ENCODE measurements at regions not wholly inside any gene's neighbourhood (a gene's known extent, or its start where the extent isn't known, plus 50 kb on each side); places are given as distances from the start of the nearest gene placed in this dataset.
"Not testable (repeated sequence)": the region's sequence is repeated elsewhere in the genome, so short reads cannot be mapped to it uniquely, and the experiment has no call there.

GRCh38 chr14:53252141-53252540 is 99.0 kb upstream of the DDHD1 start:
- DNase-seq (ENCODE audit: low spot score) = no peak
- no peak for TF ChIP-seq CTCF (IDR thresholded peaks at IDR 0.05; ENCODE audit: extremely low read depth, missing control alignments)

DNA sequence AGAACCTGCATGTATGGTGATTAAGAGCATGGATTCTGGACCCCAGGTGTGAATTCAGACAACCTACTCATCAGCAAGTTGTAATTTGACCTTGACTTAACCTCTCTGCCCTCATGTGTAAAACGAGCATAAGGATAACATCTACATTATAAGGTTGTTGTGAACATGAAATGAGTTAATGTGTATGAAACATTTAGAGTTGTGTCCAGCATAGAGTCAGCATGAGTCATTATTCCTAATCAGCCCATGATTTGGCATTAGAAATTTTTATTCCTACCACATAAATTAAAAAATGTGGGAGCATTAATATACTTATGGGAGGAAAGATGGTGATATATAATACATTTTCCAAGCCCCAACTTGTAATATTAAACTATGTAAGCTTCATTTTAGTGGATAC is 95.9 kb upstream of the DDHD1 start:
- no peak for DNase-seq (ENCODE audit: low spot score)
- no peak for TF ChIP-seq CTCF (IDR thresholded peaks at IDR 0.05; ENCODE audit: extremely low read depth, missing control alignments)

- no peak for DNase-seq (ENCODE audit: low spot score)
- TF ChIP-seq CTCF (IDR thresholded peaks at IDR 0.05; ENCODE audit: extremely low read depth, missing control alignments) = no peak
These were observed 94.7 kb upstream of the DDHD1 start for GRCh38 chr14:53247596-53248370.

DNA sequence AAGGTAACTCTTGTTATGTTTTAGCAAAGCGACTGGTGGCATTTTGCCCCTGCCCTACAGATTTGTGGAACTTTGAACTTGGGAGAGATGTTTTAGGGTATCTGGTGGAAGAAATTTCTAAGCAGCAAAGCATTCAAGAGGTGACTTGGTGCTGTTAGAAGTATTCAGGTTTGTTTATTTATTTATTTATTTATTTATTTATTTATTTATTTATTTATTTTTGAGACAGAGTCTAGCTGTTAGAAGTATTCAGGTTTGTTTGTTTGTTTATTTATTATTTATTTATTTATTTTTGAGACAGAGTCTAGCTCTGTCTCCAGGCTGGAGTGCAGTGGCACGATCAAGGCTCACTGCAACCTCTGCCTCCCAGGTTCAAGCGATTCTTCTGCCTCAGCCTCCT is 89.8 kb upstream of the DDHD1 start:
- not testable (repeated sequence) for DNase-seq (ENCODE audit: low spot score)

DNA sequence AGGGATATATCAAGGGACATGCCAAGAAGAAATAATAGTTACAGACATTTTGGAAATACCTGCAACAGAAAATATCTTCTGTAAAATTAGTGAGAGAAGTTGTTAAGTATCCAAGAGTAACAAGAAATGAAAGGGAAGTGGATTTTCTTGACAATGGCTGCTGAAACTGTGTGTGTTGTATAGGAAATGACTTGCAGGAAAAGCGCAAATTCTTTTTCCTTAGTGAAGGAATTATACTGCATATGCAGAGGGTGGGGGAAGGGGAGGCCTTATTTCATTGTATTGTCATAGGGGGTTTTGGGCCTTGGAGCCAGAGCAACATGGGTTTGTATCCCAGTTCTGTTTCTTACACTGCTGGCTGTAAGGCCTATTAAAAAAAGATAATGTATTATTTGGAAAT is 84.4 kb upstream of the DDHD1 start:
- DNase-seq (ENCODE audit: low spot score) = no peak
- TF ChIP-seq CTCF (IDR thresholded peaks at IDR 0.05; ENCODE audit: extremely low read depth, missing control alignments) = no peak

- TF ChIP-seq CTCF (IDR thresholded peaks at IDR 0.05; ENCODE audit: extremely low read depth, missing control alignments) = no peak
- DNase-seq (ENCODE audit: low spot score) = no peak
These were observed 83.6 kb upstream of the DDHD1 start for GRCh38 chr14:53236708-53237107.

DNA sequence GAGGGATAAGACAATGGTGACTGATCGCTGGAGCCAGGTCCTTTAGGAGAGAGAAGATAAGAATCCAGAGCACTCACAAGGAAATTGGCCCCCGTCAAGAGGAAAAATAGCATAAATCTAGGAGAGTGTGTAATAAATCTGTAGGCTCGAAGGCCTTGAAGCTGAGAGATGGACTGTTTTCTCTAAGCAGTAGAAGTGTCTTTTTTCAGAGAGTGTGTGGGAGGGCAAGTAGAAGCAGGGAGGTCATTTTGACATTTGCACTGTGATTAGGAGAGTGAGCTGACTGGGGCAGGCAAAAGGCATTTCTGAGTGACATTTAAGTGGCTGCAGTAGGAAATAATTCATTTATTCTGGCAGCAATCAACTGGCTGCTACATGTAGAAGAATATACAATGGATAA is 78.0 kb upstream of the DDHD1 start:
- no peak for TF ChIP-seq CTCF (IDR thresholded peaks at IDR 0.05; ENCODE audit: extremely low read depth, missing control alignments)
- no peak for DNase-seq (ENCODE audit: low spot score)

- DNase-seq (ENCODE audit: low spot score) = no peak
- TF ChIP-seq CTCF (IDR thresholded peaks at IDR 0.05; ENCODE audit: extremely low read depth, missing control alignments) = no peak
These were observed 75.8 kb upstream of the DDHD1 start for GRCh38 chr14:53228966-53229365.

All from GM20000 (cell line).